NCI-H526 treated with DMSO at 0.1 percent for 48 hours (cell line): ENCODE measurements at regions not wholly inside any gene's neighbourhood (a gene's known extent, or its start where the extent isn't known, plus 50 kb on each side); places are given as distances from the start of the nearest gene placed in this dataset.

Experiments used
- DNase-seq: peaks from one replicate; lab custom pipeline; 2025; lab: John Stamatoyannopoulos, UW

GRCh38 chr13:106173346-106173745 is 362.1 kb downstream of the EFNB2 start:
- no peak for DNase-seq

GRCh38 chr13:106172176-106172905 is 363.1 kb downstream of the EFNB2 start:
- DNase-seq: no peak

DNA sequence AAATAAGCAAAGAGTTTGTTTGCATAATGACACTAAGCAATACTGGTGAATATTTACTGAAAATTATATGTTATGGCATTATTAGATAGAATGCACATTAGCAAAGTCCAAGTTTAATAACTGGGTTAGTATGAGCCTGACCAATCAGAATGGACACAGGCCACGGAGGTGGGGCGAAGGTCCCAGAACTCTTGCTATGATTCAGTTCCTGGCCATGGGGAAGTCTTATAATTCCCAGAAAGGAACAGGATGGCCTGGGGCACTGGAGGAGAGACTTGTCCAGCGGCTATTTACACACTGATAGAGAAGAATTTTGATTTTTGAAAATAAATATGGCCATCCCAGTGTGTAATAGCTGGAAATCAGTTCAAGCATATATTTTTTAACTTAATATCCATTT is 372.0 kb downstream of the EFNB2 start:
- no peak for DNase-seq

DNA sequence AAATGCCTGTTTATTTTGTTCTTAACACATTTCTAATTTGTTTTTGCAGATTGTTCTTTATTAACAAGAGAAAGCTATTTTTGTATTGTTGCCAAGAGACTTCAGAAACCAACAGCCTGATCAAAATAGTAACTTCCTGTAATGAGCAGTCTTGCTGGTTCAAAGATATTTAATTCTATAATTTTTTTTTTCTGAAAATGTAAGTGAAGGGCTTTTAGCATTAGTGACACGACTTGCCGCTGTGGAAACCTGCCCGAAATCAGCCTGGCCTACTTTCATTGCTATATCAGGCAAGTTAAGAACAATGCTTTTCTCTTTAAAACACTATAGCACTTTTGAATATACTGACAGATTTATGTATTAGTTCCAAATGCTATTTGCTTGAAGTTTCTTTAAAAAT is 374.3 kb downstream of the EFNB2 start:
- DNase-seq: no peak

DNA sequence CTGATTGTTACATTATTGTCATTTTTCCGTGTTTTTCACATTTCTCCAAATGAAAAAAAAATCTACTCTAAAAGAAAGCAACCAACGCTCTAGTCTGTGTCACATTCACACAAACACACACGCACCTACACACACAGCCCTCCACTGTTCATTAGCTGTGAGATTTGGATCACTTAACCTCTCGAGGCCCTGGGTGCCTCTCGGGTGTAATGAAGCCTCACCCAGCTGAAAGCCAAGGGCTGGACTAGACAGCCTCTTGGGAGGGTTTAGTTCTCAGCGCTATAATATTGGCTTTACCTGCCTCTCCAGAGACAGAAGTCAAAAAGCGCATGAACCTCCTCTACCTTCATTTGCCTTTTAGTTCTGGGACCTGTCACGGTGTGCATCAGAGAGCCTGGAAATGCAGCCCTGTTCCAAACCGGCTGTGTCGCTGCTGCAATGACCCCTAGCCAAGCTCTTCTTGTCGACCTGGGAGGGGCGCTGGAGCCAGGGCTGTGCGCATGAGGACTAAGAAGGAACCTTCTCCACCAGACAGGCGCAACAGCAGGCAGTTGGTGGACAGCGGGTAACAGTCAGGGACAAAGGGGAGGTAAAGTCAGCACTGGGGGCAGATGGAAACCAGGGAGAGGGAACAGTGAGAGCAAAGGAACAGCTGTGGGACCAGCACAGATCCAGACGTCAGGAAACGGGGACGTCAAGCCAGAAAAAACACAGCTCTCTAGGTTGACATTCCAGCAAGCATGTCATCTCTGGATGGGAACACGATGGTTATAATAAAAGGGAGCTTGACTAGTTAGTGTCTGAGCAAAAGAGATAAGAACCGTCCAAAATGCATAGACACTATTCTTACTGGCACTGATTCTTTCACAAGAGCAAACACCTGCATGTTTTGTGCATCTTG is 375.9 kb downstream of the EFNB2 start:
- DNase-seq: no peak

DNA sequence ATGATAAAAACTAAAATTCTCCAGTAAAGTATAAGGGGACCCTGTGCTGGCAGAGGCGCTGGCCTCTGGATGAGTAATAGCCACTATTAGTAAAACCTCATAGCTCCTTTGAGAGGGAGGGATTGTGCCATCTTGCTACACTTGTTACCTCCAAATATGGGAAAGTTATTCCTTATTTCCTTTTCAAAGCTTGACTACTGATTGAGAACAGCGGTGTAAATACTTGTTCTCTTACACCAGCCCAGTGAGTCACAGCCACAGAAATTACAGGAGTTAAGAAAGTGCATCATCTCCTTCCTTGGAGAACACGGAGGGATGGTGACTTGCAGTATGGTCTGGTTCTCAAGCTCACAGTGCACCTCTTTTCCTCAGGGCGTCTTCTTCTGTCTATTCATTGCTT is 379.0 kb downstream of the EFNB2 start:
- no peak for DNase-seq

DNA sequence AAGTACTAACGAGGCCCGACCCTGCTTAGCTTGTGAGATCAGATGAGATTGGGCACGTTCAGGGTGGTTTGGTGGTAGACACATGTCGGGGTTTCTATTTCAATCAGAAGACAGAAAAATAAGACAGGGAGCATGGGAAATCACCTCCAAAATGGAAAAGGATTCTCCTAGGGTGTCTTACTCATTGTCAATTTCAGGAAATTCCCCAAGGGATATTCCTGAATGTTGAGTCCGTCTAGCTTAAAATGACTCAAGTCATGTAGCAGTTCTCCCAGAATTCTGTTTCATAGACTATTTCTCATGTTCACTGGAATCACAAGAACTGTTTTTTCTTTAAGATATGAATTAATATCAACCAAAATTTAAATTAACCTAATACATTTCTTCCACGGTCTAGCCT is 380.1 kb downstream of the EFNB2 start:
- DNase-seq: no peak

- no peak for DNase-seq
Measured at GRCh38 chr13:106153876-106154275, 381.6 kb downstream of the EFNB2 start.

DNA sequence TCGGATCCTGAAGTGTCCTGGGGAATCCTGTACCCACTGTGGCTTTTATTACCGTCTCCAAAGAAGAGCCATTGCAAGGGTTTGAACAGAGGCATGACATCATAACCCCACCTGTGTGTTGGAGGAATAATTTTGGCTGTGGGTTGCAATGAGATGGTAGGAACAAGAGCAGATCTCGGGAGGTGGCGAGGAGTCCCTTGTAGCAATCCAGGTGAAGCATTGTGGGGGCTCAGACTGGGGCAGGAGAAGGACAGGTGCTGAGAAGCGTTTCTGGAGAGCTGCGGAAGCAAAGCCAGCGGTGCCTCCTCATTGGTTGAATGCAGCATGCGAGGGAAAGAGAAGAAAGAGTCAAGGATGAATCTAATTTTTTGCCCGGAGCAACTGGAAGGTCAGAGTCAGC is 382.4 kb downstream of the EFNB2 start:
- no peak for DNase-seq

GRCh38 chr13:106152047-106152446 is 383.4 kb downstream of the EFNB2 start:
- no peak for DNase-seq

DNA sequence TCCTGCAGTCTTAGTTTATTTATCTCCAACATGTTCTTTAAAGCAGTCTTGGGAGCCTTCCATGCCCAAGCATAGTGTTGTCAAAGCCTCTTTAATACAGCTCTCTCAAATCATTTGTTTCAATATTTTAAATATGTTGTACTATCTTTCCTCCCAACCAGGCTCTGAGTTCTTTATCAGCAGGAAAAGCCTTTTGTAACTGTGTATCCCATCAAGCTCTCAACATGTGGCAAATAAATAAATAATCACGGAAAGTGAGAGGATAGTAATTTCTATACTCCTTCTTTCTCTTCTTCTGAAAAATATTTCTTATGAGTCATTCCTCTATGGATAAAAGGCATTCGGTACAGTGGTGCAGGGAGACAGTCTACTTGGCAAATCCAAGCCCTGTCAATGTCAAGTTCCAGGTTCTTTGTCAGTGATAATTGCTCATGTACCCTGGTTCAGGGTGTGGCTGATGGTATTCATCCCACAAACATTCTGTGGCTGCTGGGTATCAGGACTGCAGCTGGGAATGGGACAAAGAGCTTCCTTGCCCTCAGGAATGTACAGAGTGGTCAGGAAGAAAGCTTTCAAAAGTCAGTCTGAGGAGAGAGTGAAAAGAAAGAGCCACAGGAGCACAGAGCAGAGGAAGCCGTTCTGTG is 384.3 kb downstream of the EFNB2 start:
- DNase-seq: no peak

DNA sequence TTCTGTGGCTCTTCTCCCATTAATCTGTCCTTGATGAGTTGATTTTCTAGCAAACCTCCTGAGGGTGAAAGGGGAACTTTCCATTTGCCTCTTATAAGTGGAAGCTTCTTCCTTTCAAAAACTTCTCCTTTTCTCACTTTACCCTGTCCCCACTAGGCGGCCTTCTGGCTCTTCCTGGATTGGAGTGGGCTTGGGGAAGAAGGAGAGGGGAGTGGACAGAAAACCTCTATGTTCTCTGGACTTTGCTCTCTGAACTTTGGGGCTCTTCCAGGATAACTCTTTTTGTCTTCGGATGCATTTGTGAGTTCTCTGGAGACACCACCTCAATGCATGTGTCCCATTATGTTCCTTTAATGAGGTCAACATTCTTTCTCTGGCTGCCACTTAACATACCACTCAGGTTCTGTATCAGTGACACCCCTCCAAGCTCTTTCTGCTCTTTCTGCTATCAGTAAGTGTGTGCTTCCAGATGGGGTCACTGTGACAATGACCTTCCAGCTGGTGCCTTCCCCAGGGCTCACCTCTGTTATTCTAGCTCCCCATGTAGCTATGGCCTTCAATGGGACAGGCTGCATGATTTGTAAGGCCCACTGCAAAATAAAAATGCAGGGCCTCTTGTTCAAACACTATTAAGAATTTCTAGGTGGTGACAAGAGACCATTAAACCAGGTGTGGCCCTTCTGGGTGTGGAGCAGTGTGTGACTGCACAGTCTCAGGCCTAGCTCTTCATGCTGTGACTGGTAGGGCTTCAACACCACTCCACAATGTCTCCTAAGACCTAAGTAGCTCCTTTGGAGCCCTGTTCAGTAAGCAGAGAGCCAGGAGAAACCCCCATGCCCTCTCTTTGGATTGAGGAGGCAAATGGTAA is 389.2 kb downstream of the EFNB2 start:
- DNase-seq: no peak

- DNase-seq: no peak
Measured at GRCh38 chr13:106145070-106145469, 390.4 kb downstream of the EFNB2 start.

DNA sequence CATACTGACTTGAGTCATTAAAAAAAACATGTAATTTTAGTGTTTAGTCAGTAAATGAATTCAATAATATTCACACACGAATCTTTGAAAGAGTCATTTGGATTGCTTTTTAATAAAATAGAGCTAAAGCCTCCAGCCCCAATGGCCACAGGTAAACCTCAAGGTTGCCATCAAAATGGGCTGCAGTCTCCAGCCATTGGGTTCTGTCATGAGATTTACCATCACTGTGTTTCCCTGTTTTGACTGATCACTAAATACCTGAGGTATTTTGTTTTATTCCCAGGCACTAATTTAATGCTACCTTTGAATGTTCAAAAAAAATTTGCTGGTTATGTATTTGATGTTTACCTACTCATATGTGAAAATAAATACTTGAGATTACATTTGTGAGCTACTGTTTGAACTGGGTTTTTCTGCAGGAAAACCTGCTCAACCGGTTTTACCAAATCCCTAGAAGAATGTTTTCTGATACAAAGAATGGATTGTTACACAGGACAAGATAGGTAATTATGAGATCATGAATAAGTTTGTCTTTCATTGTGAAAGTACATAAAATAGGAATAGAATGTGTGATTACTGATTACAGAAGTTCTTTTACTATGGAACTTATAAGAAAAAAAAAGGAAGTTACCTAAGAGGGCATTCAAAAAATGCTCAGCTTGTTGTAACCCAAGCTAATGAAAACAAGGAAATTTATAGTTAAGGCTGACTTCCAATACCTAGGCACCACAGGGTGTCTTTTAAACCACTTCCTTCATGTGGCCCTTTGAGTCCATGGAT is 391.3 kb downstream of the EFNB2 start:
- DNase-seq: peak; percentile 96

GRCh38 chr13:106143392-106143791 is 392.1 kb downstream of the EFNB2 start:
- peak; percentile 83 for DNase-seq

DNA sequence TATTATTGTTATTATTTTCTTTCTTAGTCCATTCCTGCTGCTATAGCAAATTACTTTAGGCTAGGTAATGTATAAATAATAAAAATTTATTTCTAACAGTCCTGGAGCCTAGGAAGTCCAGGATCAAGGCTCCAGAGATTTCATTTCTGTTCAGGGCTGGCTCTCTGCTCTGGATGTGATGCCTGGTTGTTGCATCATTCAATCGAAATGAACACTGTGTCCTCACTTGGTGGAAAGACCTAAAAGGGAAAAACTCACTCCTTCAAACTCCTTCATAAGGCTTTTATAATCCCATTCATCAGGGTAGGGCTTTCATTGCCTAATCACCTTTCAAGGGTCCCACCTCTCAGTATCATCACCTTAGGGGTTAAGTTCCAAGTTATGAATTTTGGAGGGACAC is 395.0 kb downstream of the EFNB2 start:
- DNase-seq: no peak

- DNase-seq: no peak
Measured at GRCh38 chr13:106139942-106140341, 395.5 kb downstream of the EFNB2 start.

GRCh38 chr13:106139377-106139776 is 396.1 kb downstream of the EFNB2 start:
- no peak for DNase-seq

DNA sequence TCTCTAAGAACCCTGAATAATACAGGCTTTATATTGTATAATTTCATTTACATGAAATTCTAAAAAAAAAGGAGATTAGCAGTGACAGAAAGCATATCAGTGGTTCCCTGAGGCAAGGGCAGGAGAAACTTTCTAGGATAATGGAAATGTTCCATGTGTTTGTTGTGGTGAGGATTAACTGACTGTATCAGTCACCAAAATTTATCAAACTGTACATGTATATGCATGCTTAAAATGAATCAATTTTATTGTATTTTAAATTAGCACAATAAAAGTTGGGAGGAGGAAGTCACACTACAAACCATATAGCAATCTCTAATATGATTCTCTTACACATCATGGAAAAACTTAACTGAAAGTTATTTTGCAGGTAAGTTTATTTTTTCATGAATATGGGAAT is 396.8 kb downstream of the EFNB2 start:
- DNase-seq: no peak

DNA sequence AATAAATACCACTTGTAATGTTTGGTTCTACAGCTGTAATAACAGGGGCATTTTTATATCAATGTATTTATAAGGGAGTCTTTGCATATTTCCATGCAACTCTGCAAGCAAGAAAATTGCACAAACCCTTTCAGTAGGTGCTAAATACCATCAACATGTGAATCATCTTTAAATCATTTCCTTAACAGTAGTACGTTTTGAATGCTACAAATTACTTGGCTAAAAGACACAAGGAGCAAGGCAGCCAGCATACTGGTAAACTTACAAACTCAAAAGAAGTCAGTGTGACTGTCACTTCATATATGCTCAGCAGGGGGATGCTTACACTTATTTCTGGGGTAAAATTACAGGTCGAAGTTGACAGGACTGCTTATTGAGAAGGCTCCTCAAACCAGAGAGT is 402.4 kb downstream of the EFNB2 start:
- no peak for DNase-seq

DNA sequence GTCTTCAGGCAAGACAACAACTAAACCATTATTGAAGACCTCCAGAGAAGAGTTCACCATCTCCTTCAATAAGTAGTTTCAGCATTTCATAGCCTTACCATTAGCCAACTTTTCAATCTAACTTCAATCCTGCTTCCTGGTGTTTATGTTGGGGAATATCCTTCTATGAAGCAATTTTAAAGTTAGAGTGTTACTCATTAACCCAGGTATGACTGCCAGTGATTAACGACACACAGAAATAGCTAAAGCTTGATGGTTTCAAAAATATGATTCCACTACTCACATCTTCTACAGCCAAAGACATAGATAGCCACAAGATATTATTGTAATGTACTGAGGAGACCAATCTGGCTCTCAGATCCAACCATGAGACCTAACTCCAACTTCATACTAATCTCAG is 403.2 kb downstream of the EFNB2 start:
- no peak for DNase-seq
